Calu3 (cell line): ENCODE measurements at regions not wholly inside any gene's neighbourhood (a gene's known extent, or its start where the extent isn't known, plus 50 kb on each side); places are given as distances from the start of the nearest gene placed in this dataset.

Experiments
- BruUV-seq: library from RNA; stranded (reverse); fragments of 400-500 nt; replicated peaks from 2 replicates; lab custom pipeline; 2021; lab: Mats Ljungman, UMichigan
- CTCF ChIA-PET: fragments of 300-600 bp; sonication (Branson Sonifier 250); formaldehyde crosslinking; loops from one replicate; lab custom pipeline; 2022; ENCODE audit warnings: antibody characterized with exemption; lab: Charles Lee
- DNase-seq: peaks from one replicate; pipeline ENCODE4 v3.0.0; 2022
- H3K27ac Mint-ChIP-seq: one replicate; pipeline ENCODE4 v1.8.0; 2022; ENCODE audit warnings: mixed read lengths; ENCODE audit not compliant: unreplicated experiment
- H3K27me3 Mint-ChIP-seq: one replicate; pipeline ENCODE4 v1.8.0; 2022; ENCODE audit warnings: mixed read lengths; ENCODE audit not compliant: unreplicated experiment
- H3K36me3 Mint-ChIP-seq: one replicate; pipeline ENCODE4 v1.8.0; 2022; ENCODE audit warnings: mild to moderate bottlenecking, moderate library complexity, mixed read lengths; ENCODE audit not compliant: insufficient read depth, unreplicated experiment
- H3K4me1 Mint-ChIP-seq: one replicate; pipeline ENCODE4 v1.8.0; 2022; ENCODE audit warnings: mild to moderate bottlenecking, low read depth, mixed read lengths; ENCODE audit not compliant: unreplicated experiment
- H3K4me3 Mint-ChIP-seq: one replicate; pipeline ENCODE4 v1.8.0; 2022; ENCODE audit warnings: mild to moderate bottlenecking, low read depth, moderate library complexity, mixed read lengths; ENCODE audit not compliant: unreplicated experiment
- H3K9me3 Mint-ChIP-seq: one replicate; pipeline ENCODE4 v1.8.0; 2022; ENCODE audit warnings: low read depth, mixed read lengths; ENCODE audit not compliant: unreplicated experiment
- intact Hi-C: fragments of 100-400 bp; cut with micrococcal nuclease; formaldehyde crosslinking; loops from one replicate; pipeline ENCODE4 v1.10.0; 2022; ENCODE audit not compliant: unreplicated experiment
- TF ChIP-seq, protein P1 (sequence below): fragments of 200-600 bp; IDR thresholded peaks from one replicate; pipeline ENCODE4 v1.8.0; 2022; ENCODE audit warnings: antibody characterized with exemption; ENCODE audit not compliant: unreplicated experiment

DNA sequence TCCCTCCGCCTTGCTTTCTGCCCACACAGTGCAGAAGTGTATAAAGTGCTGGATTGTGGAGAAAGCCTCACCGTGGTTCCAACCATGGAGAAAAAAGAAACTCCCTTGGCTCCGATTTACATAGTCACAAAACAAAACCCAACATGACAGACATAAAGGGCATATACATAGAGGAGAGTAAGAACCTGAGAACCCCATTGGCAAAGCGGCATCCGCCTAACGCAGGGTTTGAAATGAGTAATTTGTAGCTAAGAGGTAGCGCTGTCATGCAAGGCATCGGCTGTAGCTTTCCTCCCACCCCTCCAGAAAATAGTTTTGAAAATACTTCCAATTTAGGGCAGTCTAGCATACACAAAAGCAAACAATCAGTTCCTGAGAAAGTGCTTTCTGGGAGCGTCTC is 126.0 kb upstream of the NRBF2 start:
- TF ChIP-seq, protein P1, sequence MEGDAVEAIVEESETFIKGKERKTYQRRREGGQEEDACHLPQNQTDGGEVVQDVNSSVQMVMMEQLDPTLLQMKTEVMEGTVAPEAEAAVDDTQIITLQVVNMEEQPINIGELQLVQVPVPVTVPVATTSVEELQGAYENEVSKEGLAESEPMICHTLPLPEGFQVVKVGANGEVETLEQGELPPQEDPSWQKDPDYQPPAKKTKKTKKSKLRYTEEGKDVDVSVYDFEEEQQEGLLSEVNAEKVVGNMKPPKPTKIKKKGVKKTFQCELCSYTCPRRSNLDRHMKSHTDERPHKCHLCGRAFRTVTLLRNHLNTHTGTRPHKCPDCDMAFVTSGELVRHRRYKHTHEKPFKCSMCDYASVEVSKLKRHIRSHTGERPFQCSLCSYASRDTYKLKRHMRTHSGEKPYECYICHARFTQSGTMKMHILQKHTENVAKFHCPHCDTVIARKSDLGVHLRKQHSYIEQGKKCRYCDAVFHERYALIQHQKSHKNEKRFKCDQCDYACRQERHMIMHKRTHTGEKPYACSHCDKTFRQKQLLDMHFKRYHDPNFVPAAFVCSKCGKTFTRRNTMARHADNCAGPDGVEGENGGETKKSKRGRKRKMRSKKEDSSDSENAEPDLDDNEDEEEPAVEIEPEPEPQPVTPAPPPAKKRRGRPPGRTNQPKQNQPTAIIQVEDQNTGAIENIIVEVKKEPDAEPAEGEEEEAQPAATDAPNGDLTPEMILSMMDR = no peak
- no TSS peak for BruUV-seq
- intact Hi-C loops = loop anchor here (10.0 kb wide), 1 partner anchor 148 kb away; no protein-coding TSS in a partner anchor
- no peak overlapping the region for H3K4me3 Mint-ChIP-seq
- CTCF ChIA-PET = no interaction called here
- H3K4me1 Mint-ChIP-seq = no peaks in the 10 kb centered on the region
- DNase-seq = no peak
- H3K27ac Mint-ChIP-seq = no peak overlapping the region
- no peaks in the 10 kb centered on the region for H3K36me3 Mint-ChIP-seq
- H3K27me3 Mint-ChIP-seq = peaks cover 32% of the 10 kb centered on the region
- H3K9me3 Mint-ChIP-seq = no peaks in the 10 kb centered on the region

DNA sequence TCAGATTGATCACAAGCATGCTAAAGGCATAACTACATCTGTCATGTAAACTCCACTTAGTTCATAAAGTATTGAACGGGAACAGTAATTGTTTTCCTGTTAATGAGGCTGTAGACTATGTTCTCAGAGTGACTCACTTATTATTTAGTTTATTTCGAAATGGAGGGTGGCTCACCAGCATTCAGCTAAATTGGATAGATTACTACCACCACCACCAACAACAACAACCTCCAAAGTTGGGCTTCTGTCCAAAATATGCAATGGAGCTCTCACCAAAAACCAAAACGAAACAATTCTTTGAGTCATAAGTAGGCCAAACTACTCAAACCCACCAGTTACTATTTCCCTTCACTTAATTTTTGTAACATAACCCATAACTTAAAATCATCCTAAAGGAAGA is 127.9 kb upstream of the NRBF2 start:
- Mint-ChIP-seq H3K4me1 (no peaks in the 10 kb centered on the region), H3K27me3 (peaks cover 27% of the 10 kb centered on the region), H3K4me3 (no peak overlapping the region), H3K9me3 (no peaks in the 10 kb centered on the region), H3K27ac (no peak overlapping the region), H3K36me3 (no peaks in the 10 kb centered on the region)
- TF ChIP-seq, protein P1 = no peak
- CTCF ChIA-PET = interaction anchor here (1.1 kb wide), 1 partner anchor 411 kb away, joined by 3 read pairs; no protein-coding TSS in a partner anchor
- DNase-seq = no peak
- intact Hi-C loops = loop anchor here (10.0 kb wide), 1 partner anchor 150 kb away; no protein-coding TSS in a partner anchor
- no TSS peak for BruUV-seq

DNA sequence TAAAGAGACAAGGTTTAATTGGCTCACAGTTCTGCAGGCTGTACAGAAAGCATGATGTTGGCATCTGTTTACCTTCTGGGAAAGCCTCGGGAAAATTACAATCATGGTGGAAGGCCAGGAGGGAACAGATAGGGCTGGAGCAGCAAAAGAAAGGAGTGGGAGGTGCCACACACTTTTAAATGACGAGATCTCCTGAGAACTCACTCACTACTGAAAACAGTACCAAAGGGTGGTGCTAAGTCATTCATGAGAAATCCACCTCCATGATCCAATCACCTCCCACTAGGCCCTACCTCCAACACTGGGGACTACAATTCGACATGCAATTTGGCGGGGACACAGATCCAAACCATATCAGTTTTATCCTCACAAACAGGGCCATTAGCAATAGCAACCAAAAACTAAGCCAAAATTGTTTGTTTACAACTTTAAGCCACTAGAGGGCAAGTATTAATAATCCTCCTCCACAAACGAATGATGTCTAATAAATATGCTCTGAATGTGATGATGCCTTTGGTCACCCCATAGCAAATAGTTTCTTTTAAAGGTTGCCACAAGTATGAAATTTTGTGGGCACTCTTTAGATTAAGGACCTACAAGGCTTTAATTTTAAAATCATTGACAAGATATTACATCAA is 129.2 kb upstream of the NRBF2 start:
- no peak overlapping the region for H3K4me3 Mint-ChIP-seq
- H3K4me1 Mint-ChIP-seq = no peaks in the 10 kb centered on the region
- intact Hi-C loops = loop anchor here (10.0 kb wide), 1 partner anchor 151 kb away; no protein-coding TSS in a partner anchor
- H3K36me3 Mint-ChIP-seq = no peaks in the 10 kb centered on the region
- H3K27me3 Mint-ChIP-seq = peaks cover 14% of the 10 kb centered on the region
- H3K9me3 Mint-ChIP-seq = no peaks in the 10 kb centered on the region
- TF ChIP-seq, protein P1 = peak; percentile 30
- H3K27ac Mint-ChIP-seq = no peak overlapping the region
- BruUV-seq = no TSS peak
- CTCF ChIA-PET = interaction anchor here (0.6 kb wide), 1 partner anchor 9 kb away, joined by 5 read pairs; no protein-coding TSS in a partner anchor
- DNase-seq = no peak

DNA sequence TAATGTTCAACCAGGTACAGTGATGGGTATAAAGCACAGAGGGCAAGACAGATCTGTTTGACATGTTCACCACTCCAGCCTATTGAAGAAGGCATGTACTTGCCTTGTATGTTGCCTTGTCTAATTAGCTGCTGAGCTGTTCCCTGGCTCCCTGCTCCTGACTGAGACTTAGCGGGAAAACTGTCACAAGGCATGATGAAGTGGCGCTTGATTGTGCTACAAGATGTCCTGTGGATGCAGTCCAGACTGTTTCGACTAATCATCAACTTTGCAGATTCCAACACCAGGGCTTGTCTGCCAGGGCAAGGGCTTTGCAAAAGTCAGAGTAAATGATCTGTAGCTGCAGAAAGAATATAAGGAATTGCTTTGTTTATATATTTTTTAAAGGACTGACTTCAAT is 136.2 kb upstream of the NRBF2 start:
- Mint-ChIP-seq H3K4me1 (no peaks in the 10 kb centered on the region), H3K9me3 (no peaks in the 10 kb centered on the region), H3K27me3 (no peaks in the 10 kb centered on the region), H3K36me3 (no peaks in the 10 kb centered on the region), H3K27ac (no peak overlapping the region), H3K4me3 (no peak overlapping the region)
- no peak for DNase-seq
- BruUV-seq = no TSS peak
- intact Hi-C loops = no loop called here
- CTCF ChIA-PET = no interaction called here
- TF ChIP-seq, protein P1 = no peak
